ENCODE measurements at regions not wholly inside any gene's neighbourhood (a gene's known extent, or its start where the extent isn't known, plus 50 kb on each side); places are given as distances from the start of the nearest gene placed in this dataset.

- peak overlapping the region; percentile 22 for H3K27ac ChIP-seq (ENCODE audit: low read depth, low read length, poor library complexity, severe bottlenecking)
- TF ChIP-seq EZH2 (IDR thresholded peaks at IDR 0.05; ENCODE audit: borderline replicate concordance, low read depth, low read length, poor library complexity, severe bottlenecking) = no peak
- TF ChIP-seq, protein P1, sequence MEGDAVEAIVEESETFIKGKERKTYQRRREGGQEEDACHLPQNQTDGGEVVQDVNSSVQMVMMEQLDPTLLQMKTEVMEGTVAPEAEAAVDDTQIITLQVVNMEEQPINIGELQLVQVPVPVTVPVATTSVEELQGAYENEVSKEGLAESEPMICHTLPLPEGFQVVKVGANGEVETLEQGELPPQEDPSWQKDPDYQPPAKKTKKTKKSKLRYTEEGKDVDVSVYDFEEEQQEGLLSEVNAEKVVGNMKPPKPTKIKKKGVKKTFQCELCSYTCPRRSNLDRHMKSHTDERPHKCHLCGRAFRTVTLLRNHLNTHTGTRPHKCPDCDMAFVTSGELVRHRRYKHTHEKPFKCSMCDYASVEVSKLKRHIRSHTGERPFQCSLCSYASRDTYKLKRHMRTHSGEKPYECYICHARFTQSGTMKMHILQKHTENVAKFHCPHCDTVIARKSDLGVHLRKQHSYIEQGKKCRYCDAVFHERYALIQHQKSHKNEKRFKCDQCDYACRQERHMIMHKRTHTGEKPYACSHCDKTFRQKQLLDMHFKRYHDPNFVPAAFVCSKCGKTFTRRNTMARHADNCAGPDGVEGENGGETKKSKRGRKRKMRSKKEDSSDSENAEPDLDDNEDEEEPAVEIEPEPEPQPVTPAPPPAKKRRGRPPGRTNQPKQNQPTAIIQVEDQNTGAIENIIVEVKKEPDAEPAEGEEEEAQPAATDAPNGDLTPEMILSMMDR (conservative IDR thresholded peaks at IDR 0.05; ENCODE audit: low read depth, low read length) = no peak
- H3K36me3 ChIP-seq (ENCODE audit: insufficient read depth, low read length, poor library complexity, severe bottlenecking) = no peaks in the 10 kb centered on the region
- no peaks in the 10 kb centered on the region for H3K9me3 ChIP-seq (ENCODE audit: low read depth, low read length, poor library complexity, severe bottlenecking)
- CTCF ChIA-PET = no interaction called here
- intact Hi-C loops (cut with micrococcal nuclease; ENCODE audit: unreplicated experiment) = no loop called here
- DNase-seq (ENCODE audit: low spot score) = no peak
- no TSS peak for BruUV-seq (replicated peaks)
- no peaks in the 10 kb centered on the region for H3K27me3 ChIP-seq (replicated peaks; ENCODE audit: insufficient read depth, low read depth, low read length, poor library complexity)
- H3K4me3 ChIP-seq (ENCODE audit: low read depth, low read length, poor library complexity, severe bottlenecking) = no peak overlapping the region
- H3K4me1 ChIP-seq (ENCODE audit: insufficient read depth, low read length, poor library complexity, severe bottlenecking) = peaks cover 54% of the 10 kb centered on the region
- POLR2A ChIA-PET (ENCODE audit: low non-redundant PET) = no interaction called here
Observed at GRCh38 chr2:144936442-144936841, 416.5 kb upstream of the ZEB2 start.

DNA sequence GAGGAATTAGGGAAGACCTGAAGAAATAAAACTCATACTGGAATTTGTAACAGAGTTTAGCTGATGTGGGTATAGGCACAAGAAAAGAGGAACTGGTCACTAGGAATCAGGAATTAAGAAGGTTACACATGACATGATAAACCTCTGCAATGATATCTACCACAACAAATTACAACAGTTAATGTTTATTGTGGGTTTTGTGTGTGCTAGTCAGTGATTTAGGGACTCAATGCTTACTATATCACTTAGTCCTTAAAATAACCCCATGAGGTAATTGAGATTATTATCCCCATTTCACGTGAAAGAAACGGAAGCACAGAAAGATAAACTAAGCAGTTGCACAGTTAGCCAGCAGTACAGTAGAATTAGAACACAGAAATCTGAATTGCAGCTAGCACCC lies 415.8 kb upstream of the ZEB2 start:
- TF ChIP-seq, protein P1 (conservative IDR thresholded peaks at IDR 0.05; ENCODE audit: low read depth, low read length) = no peak
- no peak for TF ChIP-seq EZH2 (IDR thresholded peaks at IDR 0.05; ENCODE audit: borderline replicate concordance, low read depth, low read length, poor library complexity, severe bottlenecking)
- Histone ChIP-seq H3K9me3 (ENCODE audit: low read depth, low read length, poor library complexity, severe bottlenecking) (no peaks in the 10 kb centered on the region), H3K4me3 (ENCODE audit: low read depth, low read length, poor library complexity, severe bottlenecking) (no peak overlapping the region), H3K27ac (ENCODE audit: low read depth, low read length, poor library complexity, severe bottlenecking) (no peak overlapping the region), H3K36me3 (ENCODE audit: insufficient read depth, low read length, poor library complexity, severe bottlenecking) (no peaks in the 10 kb centered on the region), H3K4me1 (ENCODE audit: insufficient read depth, low read length, poor library complexity, severe bottlenecking) (peaks cover 54% of the 10 kb centered on the region), H3K27me3 (replicated peaks; ENCODE audit: insufficient read depth, low read depth, low read length, poor library complexity) (no peaks in the 10 kb centered on the region)
- ChIA-PET CTCF (no interaction called here), POLR2A (ENCODE audit: low non-redundant PET) (no interaction called here)
- no peak for DNase-seq (ENCODE audit: low spot score)
- BruUV-seq (replicated peaks) = no TSS peak
- intact Hi-C loops (cut with micrococcal nuclease; ENCODE audit: unreplicated experiment) = no loop called here

- no peaks in the 10 kb centered on the region for H3K9me3 ChIP-seq (ENCODE audit: low read depth, low read length, poor library complexity, severe bottlenecking)
- peaks cover 52% of the 10 kb centered on the region for H3K4me1 ChIP-seq (ENCODE audit: insufficient read depth, low read length, poor library complexity, severe bottlenecking)
- TF ChIP-seq EZH2 (IDR thresholded peaks at IDR 0.05; ENCODE audit: borderline replicate concordance, low read depth, low read length, poor library complexity, severe bottlenecking) = no peak
- TF ChIP-seq, protein P1 (conservative IDR thresholded peaks at IDR 0.05; ENCODE audit: low read depth, low read length) = no peak
- no peaks in the 10 kb centered on the region for H3K27me3 ChIP-seq (replicated peaks; ENCODE audit: insufficient read depth, low read depth, low read length, poor library complexity)
- no peaks in the 10 kb centered on the region for H3K36me3 ChIP-seq (ENCODE audit: insufficient read depth, low read length, poor library complexity, severe bottlenecking)
- intact Hi-C loops (cut with micrococcal nuclease; ENCODE audit: unreplicated experiment) = no loop called here
- H3K4me3 ChIP-seq (ENCODE audit: low read depth, low read length, poor library complexity, severe bottlenecking) = no peak overlapping the region
- H3K27ac ChIP-seq (ENCODE audit: low read depth, low read length, poor library complexity, severe bottlenecking) = no peak overlapping the region
- DNase-seq (ENCODE audit: low spot score) = no peak
- ChIA-PET CTCF (no interaction called here), POLR2A (ENCODE audit: low non-redundant PET) (no interaction called here)
- BruUV-seq (replicated peaks) = no TSS peak
Observed at GRCh38 chr2:144935191-144935590, 415.3 kb upstream of the ZEB2 start.
